Cardiac muscle cell (in vitro differentiated cells and primary cell): ENCODE measurements at regions not wholly inside any gene's neighbourhood (a gene's known extent, or its start where the extent isn't known, plus 50 kb on each side); places are given as distances from the start of the nearest gene placed in this dataset.
"Not testable (repeated sequence)": the region's sequence is repeated elsewhere in the genome, so short reads cannot be mapped to it uniquely, and the experiment has no call there.

Experiments
- DNase-seq, 2 donors: peaks; one replicate each; pipeline versions ENCODE4 v3.0.0 to v3.0.0-alpha.2; 2010 to 2017; ENCODE audit warnings: low read depth in 1 of 2, low spot score in 1 of 2
- H3K27ac ChIP-seq: fragments of 200-600 bp; sonication (generic); 2 replicates; pipeline ENCODE4 v1.5.1; 2016
- H3K27me3 ChIP-seq: fragments of 200-600 bp; sonication (generic); 2 replicates; pipeline ENCODE4 v1.6.0; 2016; ENCODE audit warnings: control low read depth
- H3K36me3 ChIP-seq: fragments of 200-600 bp; sonication (generic); 2 replicates; pipeline ENCODE4 v1.5.1; 2016; ENCODE audit warnings: control low read depth
- H3K4me1 ChIP-seq: fragments of 200-600 bp; sonication (generic); 2 replicates; pipeline ENCODE4 v1.8.1; 2017; ENCODE audit warnings: low read depth, mild to moderate bottlenecking, mixed run types
- H3K4me3 ChIP-seq: fragments of 200-600 bp; sonication (generic); 2 replicates; pipeline ENCODE4 v1.5.1; 2016; ENCODE audit warnings: mild to moderate bottlenecking
- H3K9me3 ChIP-seq: fragments of 200-600 bp; sonication (generic); 2 replicates; pipeline ENCODE4 v1.5.1; 2017; ENCODE audit warnings: low read depth, mild to moderate bottlenecking, control low read depth
- CTCF ChIP-seq: IDR thresholded peaks from 2 replicates; pipeline ENCODE4 v1.5.1; 2012; ENCODE audit warnings: low read depth, mild to moderate bottlenecking, low read length

GRCh38 chr7:81462672-81463071, 307.2 kb downstream of the HGF start:
- H3K4me1 ChIP-seq, result no peaks in the 10 kb centered on the region
- DNase-seq, result peak in 1 of 2 donors; percentile 37
- TF ChIP-seq CTCF, result no peak
- H3K9me3 ChIP-seq, result no peaks in the 10 kb centered on the region
- no peak overlapping the region for H3K4me3 ChIP-seq
- H3K27ac ChIP-seq, result no peak overlapping the region
- H3K36me3 ChIP-seq, result no peaks in the 10 kb centered on the region
- no peaks in the 10 kb centered on the region for H3K27me3 ChIP-seq

DNA sequence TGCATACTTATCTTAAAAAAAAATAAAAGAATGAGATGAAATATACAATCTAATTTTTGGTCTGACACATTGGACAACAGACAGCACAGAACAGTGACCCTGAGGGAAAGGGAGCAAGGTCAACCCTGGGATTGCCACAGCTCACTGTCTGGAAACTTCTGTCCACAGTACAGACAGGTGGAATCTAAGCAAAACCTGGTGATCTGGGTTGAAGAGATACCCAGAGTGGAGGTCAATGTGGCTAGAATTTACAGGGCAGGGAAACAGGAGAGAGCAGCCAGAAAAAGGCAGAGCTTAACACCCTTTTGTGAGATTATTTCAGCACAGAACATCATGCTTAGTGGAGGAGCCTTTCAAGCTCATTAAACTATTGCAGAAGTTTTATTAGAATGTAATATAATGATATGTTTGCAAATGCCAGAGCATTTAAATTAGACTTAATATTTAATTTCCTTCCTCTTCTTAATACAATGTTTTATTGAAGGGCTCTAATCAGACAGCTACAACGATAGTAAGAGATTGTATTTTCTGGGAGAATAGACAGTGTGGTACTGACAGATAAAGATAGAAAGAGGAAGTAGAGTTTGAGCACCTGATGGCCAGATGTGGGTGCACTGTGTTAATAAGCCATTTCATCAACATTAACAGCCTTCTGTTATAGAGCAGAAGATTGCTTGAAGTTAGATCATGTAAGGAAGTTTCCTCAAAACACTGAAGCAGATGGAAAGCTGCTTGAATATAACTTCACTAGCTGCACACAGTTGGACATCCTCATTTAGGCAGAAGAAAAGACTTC, 309.4 kb downstream of the HGF start:
- TF ChIP-seq CTCF, result no peak
- no peak overlapping the region for H3K4me3 ChIP-seq
- no peaks in the 10 kb centered on the region for H3K27me3 ChIP-seq
- DNase-seq, result no peak
- H3K4me1 ChIP-seq, result no peaks in the 10 kb centered on the region
- H3K27ac ChIP-seq, result no peak overlapping the region
- no peaks in the 10 kb centered on the region for H3K9me3 ChIP-seq
- H3K36me3 ChIP-seq, result no peaks in the 10 kb centered on the region

DNA sequence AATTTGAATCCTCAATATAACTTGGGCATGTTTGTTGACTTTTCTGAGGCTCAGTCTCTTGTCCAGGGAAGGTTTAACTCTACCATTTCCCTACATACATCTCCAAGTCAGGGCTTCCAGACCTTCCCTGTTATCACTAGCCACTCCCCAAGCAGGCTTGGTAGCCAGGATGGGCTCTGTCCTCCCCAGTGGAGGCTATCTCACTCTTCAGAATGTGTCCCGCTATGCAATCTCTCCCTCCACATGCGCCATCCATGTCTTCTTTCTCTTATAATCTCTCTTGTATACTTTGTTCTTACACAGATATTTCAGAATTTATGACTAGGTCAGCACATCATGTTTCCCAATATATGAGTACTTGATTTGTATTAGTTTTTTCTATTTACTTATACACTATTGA, 310.4 kb downstream of the HGF start:
- no peaks in the 10 kb centered on the region for H3K36me3 ChIP-seq
- H3K4me3 ChIP-seq, result no peak overlapping the region
- no peak for TF ChIP-seq CTCF
- no peak for DNase-seq
- no peak overlapping the region for H3K27ac ChIP-seq
- H3K27me3 ChIP-seq, result no peaks in the 10 kb centered on the region
- no peaks in the 10 kb centered on the region for H3K4me1 ChIP-seq
- H3K9me3 ChIP-seq, result no peaks in the 10 kb centered on the region

- TF ChIP-seq CTCF, result peak; percentile 47
- no peaks in the 10 kb centered on the region for H3K9me3 ChIP-seq
- no peaks in the 10 kb centered on the region for H3K4me1 ChIP-seq
- no peaks in the 10 kb centered on the region for H3K27me3 ChIP-seq
- no peak overlapping the region for H3K4me3 ChIP-seq
- no peak overlapping the region for H3K27ac ChIP-seq
- H3K36me3 ChIP-seq, result no peaks in the 10 kb centered on the region
- DNase-seq, result peak; percentile 52 to 58
These were observed 311.9 kb downstream of the HGF start for GRCh38 chr7:81457852-81458522.

- not testable (repeated sequence) for DNase-seq, H3K4me1 ChIP-seq, H3K4me3 ChIP-seq
These were observed 316.1 kb downstream of the HGF start for GRCh38 chr7:81453770-81454169.

GRCh38 chr7:81449105-81449504, 320.7 kb downstream of the HGF start:
- Histone ChIP-seq H3K27ac (no peak overlapping the region), H3K9me3 (no peaks in the 10 kb centered on the region), H3K4me3 (no peak overlapping the region), H3K36me3 (no peaks in the 10 kb centered on the region), H3K27me3 (no peaks in the 10 kb centered on the region), H3K4me1 (no peaks in the 10 kb centered on the region)
- DNase-seq, result no peak
- no peak for TF ChIP-seq CTCF

More at GRCh38 chr7:81453770-81454169, 316.1 kb downstream of the HGF start:
- H3K36me3 ChIP-seq, H3K27me3 ChIP-seq, H3K9me3 ChIP-seq, H3K27ac ChIP-seq: not testable (repeated sequence)
